GM12873 (cell line): ENCODE measurements at regions not wholly inside any gene's neighbourhood (a gene's known extent, or its start where the extent isn't known, plus 50 kb on each side); places are given as distances from the start of the nearest gene placed in this dataset.

ENCODE experiments used
- CTCF ChIP-seq: IDR thresholded peaks from 2 replicates; pipeline ENCODE4 v1.5.1; 2012; ENCODE audit warnings: low read depth, mild to moderate bottlenecking, moderate library complexity, low read length, control low read depth; ENCODE audit not compliant: insufficient read depth; ENCODE audit errors: missing control alignments

- no peak for TF ChIP-seq CTCF
Observed at GRCh38 chr4:24103434-24104157, 213.7 kb upstream of the PPARGC1A start.

GRCh38 chr4:24102621-24103020, 212.8 kb upstream of the PPARGC1A start:
- TF ChIP-seq CTCF, result no peak

GRCh38 chr4:24096603-24097002, 206.8 kb upstream of the PPARGC1A start:
- no peak for TF ChIP-seq CTCF

- no peak for TF ChIP-seq CTCF
Observed at GRCh38 chr4:24094726-24095125, 204.9 kb upstream of the PPARGC1A start.

GRCh38 chr4:24093446-24093845, 203.6 kb upstream of the PPARGC1A start:
- TF ChIP-seq CTCF, result no peak

GRCh38 chr4:24091639-24092233, 201.9 kb upstream of the PPARGC1A start:
- no peak for TF ChIP-seq CTCF

- TF ChIP-seq CTCF, result no peak
Observed at GRCh38 chr4:24089851-24090534, 200.1 kb upstream of the PPARGC1A start.
